Jurkat, Clone E6-1 (cell line): ENCODE measurements at regions not wholly inside any gene's neighbourhood (a gene's known extent, or its start where the extent isn't known, plus 50 kb on each side); places are given as distances from the start of the nearest gene placed in this dataset.
"Not testable (repeated sequence)": the region's sequence is repeated elsewhere in the genome, so short reads cannot be mapped to it uniquely, and the experiment has no call there.

Experiments used
- DNase-seq: peaks from one replicate; pipeline ENCODE4 v3.0.0-alpha.2; 2011; ENCODE audit warnings: low read depth, low spot score
- H3K4me3 ChIP-seq: 2 replicates; pipeline ENCODE4 v1.5.1; 2011; ENCODE audit warnings: mild to moderate bottlenecking, low read length, control low read depth, moderate library complexity

GRCh38 chr5:33046091-33046490, 335.0 kb downstream of the NPR3 start:
- DNase-seq, result no peak
- no peak overlapping the region for H3K4me3 ChIP-seq

GRCh38 chr5:33048315-33048714, 337.2 kb downstream of the NPR3 start:
- DNase-seq, result no peak
- no peak overlapping the region for H3K4me3 ChIP-seq

GRCh38 chr5:33049298-33049697, 338.2 kb downstream of the NPR3 start:
- DNase-seq, result no peak
- H3K4me3 ChIP-seq, result no peak overlapping the region

GRCh38 chr5:33049842-33050241, 338.7 kb downstream of the NPR3 start:
- DNase-seq, result no peak
- H3K4me3 ChIP-seq, result no peak overlapping the region

- no peak for DNase-seq
- no peak overlapping the region for H3K4me3 ChIP-seq
Measured at GRCh38 chr5:33059081-33059480, 348.0 kb downstream of the NPR3 start.

GRCh38 chr5:33065131-33065530, 354.0 kb downstream of the NPR3 start:
- no peak for DNase-seq
- H3K4me3 ChIP-seq, result no peak overlapping the region

GRCh38 chr5:33067291-33067690, 356.2 kb downstream of the NPR3 start:
- no peak overlapping the region for H3K4me3 ChIP-seq

GRCh38 chr5:33068786-33069185, 357.7 kb downstream of the NPR3 start:
- H3K4me3 ChIP-seq, result no peak overlapping the region
- no peak for DNase-seq

More at GRCh38 chr5:33067291-33067690, 356.2 kb downstream of the NPR3 start:
- DNase-seq, result no peak

GRCh38 chr5:33072296-33072695, 361.2 kb downstream of the NPR3 start:
- H3K4me3 ChIP-seq, result no peak overlapping the region
- no peak for DNase-seq

GRCh38 chr5:33072726-33073125, 361.6 kb downstream of the NPR3 start:
- H3K4me3 ChIP-seq, result no peak overlapping the region
- DNase-seq, result no peak

GRCh38 chr5:33073881-33074327, 362.8 kb downstream of the NPR3 start:
- H3K4me3 ChIP-seq, result no peak overlapping the region
- no peak for DNase-seq

GRCh38 chr5:33074548-33074947, 363.4 kb downstream of the NPR3 start:
- no peak overlapping the region for H3K4me3 ChIP-seq
- DNase-seq, result no peak

- DNase-seq, result no peak
- no peak overlapping the region for H3K4me3 ChIP-seq
Measured at GRCh38 chr5:33075731-33076130, 364.6 kb downstream of the NPR3 start.

- no peak overlapping the region for H3K4me3 ChIP-seq
- no peak for DNase-seq
Measured at GRCh38 chr5:33079548-33079947, 361.2 kb upstream of the TARS1 start.

GRCh38 chr5:33080287-33080686, 360.5 kb upstream of the TARS1 start:
- no peak for DNase-seq
- H3K4me3 ChIP-seq, result no peak overlapping the region

GRCh38 chr5:33088176-33088575, 352.6 kb upstream of the TARS1 start:
- DNase-seq, result no peak
- H3K4me3 ChIP-seq, result no peak overlapping the region

- H3K4me3 ChIP-seq, result no peak overlapping the region
- no peak for DNase-seq
Measured at GRCh38 chr5:33091571-33092363, 349.0 kb upstream of the TARS1 start.

- DNase-seq, result no peak
- H3K4me3 ChIP-seq, result no peak overlapping the region
Measured at GRCh38 chr5:33092719-33093118, 348.0 kb upstream of the TARS1 start.

GRCh38 chr5:33102551-33102950, 338.2 kb upstream of the TARS1 start:
- no peak for DNase-seq
- H3K4me3 ChIP-seq, result no peak overlapping the region

GRCh38 chr5:33105521-33105941, 335.2 kb upstream of the TARS1 start:
- DNase-seq, result no peak
- no peak overlapping the region for H3K4me3 ChIP-seq

GRCh38 chr5:33110496-33110895, 330.3 kb upstream of the TARS1 start:
- DNase-seq, result not testable (repeated sequence)

More at GRCh38 chr5:33110496-33110895, 330.3 kb upstream of the TARS1 start:
- not testable (repeated sequence) for H3K4me3 ChIP-seq
